Esophagus muscularis mucosa (tissue), 4 donors: ENCODE measurements at regions not wholly inside any gene's neighbourhood (a gene's known extent, or its start where the extent isn't known, plus 50 kb on each side); places are given as distances from the start of the nearest gene placed in this dataset.

Experiments
- CTCF ChIP-seq, 3 experiments: fragments of 200-600 bp in 2 of 3; fragments of 450-650 bp in 1 of 3; sonication (generic) in 2 of 3; IDR thresholded peaks; one replicate each; pipeline ENCODE4 v1.5.1; 2017 to 2019; ENCODE audit warnings: antibody characterized with exemption in 3 of 3, mild to moderate bottlenecking in 2 of 3, moderate library complexity in 1 of 3
- EP300 ChIP-seq: sonication (generic); formaldehyde crosslinking; IDR thresholded peaks from one replicate; pipeline ENCODE4 v1.6.1; 2017; ENCODE audit warnings: antibody characterized with exemption
- POLR2A ChIP-seq: fragments of 450-650 bp; IDR thresholded peaks from one replicate; pipeline ENCODE4 v1.6.1; 2017; ENCODE audit warnings: antibody characterized with exemption, moderate library complexity, mild to moderate bottlenecking, low read depth
- POLR2AphosphoS5 ChIP-seq, 2 donors: sonication (generic); formaldehyde crosslinking; IDR thresholded peaks; one replicate each; pipeline ENCODE4 v1.6.1; 2017; ENCODE audit warnings: antibody characterized with exemption in 2 of 2

GRCh38 chr3:69642606-69643005 is 96.7 kb upstream of the MITF start:
- TF ChIP-seq CTCF (IDR thresholded peaks at IDR 0.05) = no peak
- no peak for TF ChIP-seq POLR2A
- no peak for TF ChIP-seq POLR2AphosphoS5 (IDR thresholded peaks at IDR 0.05)
- no peak for TF ChIP-seq EP300
